A673 (cell line): ENCODE measurements at regions not wholly inside any gene's neighbourhood (a gene's known extent, or its start where the extent isn't known, plus 50 kb on each side); places are given as distances from the start of the nearest gene placed in this dataset.

ENCODE experiments used
- BruUV-seq: library from RNA; stranded (reverse); fragments of 400-500 nt; replicated peaks from 2 replicates; lab custom pipeline; 2021; lab: Mats Ljungman, UMichigan
- CTCF ChIA-PET: fragments of 300-600 bp; sonication (Branson Sonifier 250); formaldehyde crosslinking; loops from one replicate; lab custom pipeline; 2022; ENCODE audit warnings: antibody characterized with exemption; lab: Charles Lee
- POLR2A ChIA-PET: fragments of 300-600 bp; sonication (Branson Sonifier 250); formaldehyde crosslinking; loops from one replicate; lab custom pipeline; 2022; ENCODE audit warnings: antibody characterized with exemption; ENCODE audit not compliant: low non-redundant PET; lab: Charles Lee
- DNase-seq: peaks from one replicate; pipeline ENCODE4 v3.0.0-alpha.2; 2015; ENCODE audit warnings: low spot score
- H3K27ac ChIP-seq: fragments of 200-600 bp; sonication (generic); 2 replicates; pipeline ENCODE4 v1.5.1; 2016; ENCODE audit warnings: mixed run types, low read depth, mild to moderate bottlenecking, mixed read lengths, antibody characterized with exemption, low read length; ENCODE audit not compliant: poor library complexity, severe bottlenecking
- H3K27me3 ChIP-seq: fragments of 200-600 bp; sonication (generic); replicated peaks from 2 replicates; pipeline ENCODE4 v1.6.1; 2017; ENCODE audit warnings: mixed run types, low read depth, mild to moderate bottlenecking, mixed read lengths, antibody characterized with exemption, low read length; ENCODE audit not compliant: insufficient read depth, poor library complexity
- H3K36me3 ChIP-seq: fragments of 200-600 bp; sonication (generic); 2 replicates; pipeline ENCODE4 v1.6.1; 2016; ENCODE audit warnings: mixed run types, mild to moderate bottlenecking, mixed read lengths, antibody characterized with exemption, low read length; ENCODE audit not compliant: insufficient read depth, poor library complexity, severe bottlenecking
- H3K4me1 ChIP-seq: fragments of 200-600 bp; sonication (generic); 2 replicates; pipeline ENCODE4 v1.6.1; 2017; ENCODE audit warnings: mixed run types, mild to moderate bottlenecking, mixed read lengths, antibody characterized with exemption, low read length; ENCODE audit not compliant: insufficient read depth, poor library complexity, severe bottlenecking
- H3K4me3 ChIP-seq: fragments of 200-600 bp; sonication (generic); 2 replicates; pipeline ENCODE4 v1.5.1; 2016; ENCODE audit warnings: low read depth, mixed run types, mild to moderate bottlenecking, mixed read lengths, low read length; ENCODE audit not compliant: poor library complexity, severe bottlenecking
- H3K9me3 ChIP-seq: fragments of 200-600 bp; sonication (generic); 2 replicates; pipeline ENCODE4 v1.6.1; 2016; ENCODE audit warnings: mixed run types, low read depth, mild to moderate bottlenecking, mixed read lengths, antibody characterized with exemption, low read length; ENCODE audit not compliant: poor library complexity, severe bottlenecking
- CTCF ChIP-seq: fragments of 300-800, 200-600 bp; sonication (generic); conservative IDR thresholded peaks from 2 replicates; pipeline ENCODE4 v1.5.1; 2017; ENCODE audit warnings: low read depth, mild to moderate bottlenecking, antibody characterized with exemption, low read length, moderate library complexity, mixed read lengths
- EZH2 ChIP-seq: fragments of 200-600 bp; sonication (generic); IDR thresholded peaks from 2 replicates; pipeline ENCODE4 v1.6.1; 2017; ENCODE audit warnings: borderline replicate concordance, low read depth, mild to moderate bottlenecking, mixed read lengths, antibody characterized with exemption, low read length; ENCODE audit not compliant: poor library complexity, severe bottlenecking
- intact Hi-C: fragments of 100-400 bp; cut with micrococcal nuclease; formaldehyde crosslinking; loops from one replicate; pipeline ENCODE4 v1.10.0; 2022; ENCODE audit not compliant: unreplicated experiment

GRCh38 chrX:40169193-40170101 is 71.7 kb upstream of the BCOR start:
- intact Hi-C loops = loop anchor here (5.0 to 10.0 kb wide), 3 partner anchors 265 to 442 kb away; no protein-coding TSS in a partner anchor
- TF ChIP-seq EZH2 (no peak), CTCF (peak; percentile 44)
- H3K27me3 ChIP-seq = no peaks in the 10 kb centered on the region
- ChIA-PET CTCF (no interaction called here), POLR2A (interaction anchor here (0.6 kb wide), 1 partner anchor 78 kb away, joined by 5 read pairs; no protein-coding TSS in a partner anchor)
- peak; percentile 77 for DNase-seq
- no peak overlapping the region for H3K4me3 ChIP-seq
- peaks cover 62% of the 10 kb centered on the region for H3K4me1 ChIP-seq
- no peaks in the 10 kb centered on the region for H3K36me3 ChIP-seq
- peak overlapping the region; percentile 69 for H3K27ac ChIP-seq
- no TSS peak for BruUV-seq
- H3K9me3 ChIP-seq = no peaks in the 10 kb centered on the region

- H3K4me3 ChIP-seq = no peak overlapping the region
- peaks cover 55% of the 10 kb centered on the region for H3K4me1 ChIP-seq
- H3K9me3 ChIP-seq = no peaks in the 10 kb centered on the region
- H3K36me3 ChIP-seq = no peaks in the 10 kb centered on the region
- intact Hi-C loops = no loop called here
- H3K27me3 ChIP-seq = no peaks in the 10 kb centered on the region
- ChIA-PET POLR2A (interaction anchor here (0.6 kb wide), 1 partner anchor 77 kb away, joined by 5 read pairs; no protein-coding TSS in a partner anchor), CTCF (no interaction called here)
- DNase-seq = no peak
- TF ChIP-seq CTCF = no peak
- peak overlapping the region; percentile 82 for H3K27ac ChIP-seq
- BruUV-seq = no TSS peak
Observed at GRCh38 chrX:40168480-40169011, 70.8 kb upstream of the BCOR start.

- no peak for DNase-seq
- POLR2A ChIA-PET = no interaction called here
- H3K9me3 ChIP-seq = no peaks in the 10 kb centered on the region
- no peaks in the 10 kb centered on the region for H3K36me3 ChIP-seq
- BruUV-seq = no TSS peak
- H3K27me3 ChIP-seq = no peaks in the 10 kb centered on the region
- peaks cover 49% of the 10 kb centered on the region for H3K4me1 ChIP-seq
- CTCF ChIA-PET = no interaction called here
- H3K27ac ChIP-seq = peak overlapping the region; percentile 82
- H3K4me3 ChIP-seq = no peak overlapping the region
- TF ChIP-seq EZH2 (no peak), CTCF (no peak)
- intact Hi-C loops = no loop called here
Observed at GRCh38 chrX:40167850-40168479, 70.2 kb upstream of the BCOR start.
